NOMO-1 treated with DMSO at 0.1 percent for 48 hours (cell line): ENCODE measurements at regions not wholly inside any gene's neighbourhood (a gene's known extent, or its start where the extent isn't known, plus 50 kb on each side); places are given as distances from the start of the nearest gene placed in this dataset.

Experiments
- DNase-seq: peaks from one replicate; lab custom pipeline; 2025; ENCODE audit not compliant: unreplicated experiment; lab: John Stamatoyannopoulos, UW

GRCh38 chr11:97800891-97801290 is 1219.9 kb upstream of the CNTN5 start:
- no peak for DNase-seq

GRCh38 chr11:97814325-97814959 is 1206.3 kb upstream of the CNTN5 start:
- DNase-seq: no peak

GRCh38 chr11:97815667-97816066 is 1205.1 kb upstream of the CNTN5 start:
- DNase-seq: no peak

DNA sequence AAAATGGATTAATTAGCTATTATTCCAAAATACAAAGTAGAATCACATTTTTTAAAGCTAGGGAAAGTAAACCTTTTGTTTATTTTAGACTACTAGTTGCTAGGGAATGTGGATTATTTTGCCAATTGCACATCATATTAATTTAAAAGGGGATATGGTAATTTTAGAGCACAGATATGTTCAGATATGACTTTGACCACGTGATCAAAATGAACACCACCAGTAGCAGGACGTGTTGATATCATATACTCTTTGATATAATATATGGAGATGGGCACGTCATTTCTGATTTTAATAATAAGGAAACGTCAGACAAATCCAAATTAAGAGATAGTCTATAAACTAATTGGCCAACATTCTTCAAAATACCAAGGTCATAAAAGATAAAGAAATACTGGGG is 1188.3 kb upstream of the CNTN5 start:
- no peak for DNase-seq

DNA sequence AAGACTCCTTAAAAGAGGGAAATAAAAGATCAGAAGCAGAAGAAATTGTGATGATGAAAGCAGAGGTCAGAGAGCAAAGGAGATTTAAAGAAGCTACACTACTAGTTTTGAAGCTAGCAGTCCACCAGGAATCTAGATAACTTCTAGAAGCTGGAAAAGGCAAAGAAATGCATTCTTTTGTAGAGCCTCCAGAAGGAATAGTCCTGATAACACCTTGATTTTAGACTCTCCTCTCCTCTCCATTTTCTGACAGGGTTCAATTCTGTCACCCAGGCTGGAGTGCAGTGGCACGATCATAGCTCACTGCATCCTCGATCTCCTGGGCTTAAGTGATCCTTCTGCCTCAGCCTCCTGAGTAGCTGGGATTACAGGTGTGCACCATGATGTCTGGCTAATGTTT is 1187.3 kb upstream of the CNTN5 start:
- no peak for DNase-seq

DNA sequence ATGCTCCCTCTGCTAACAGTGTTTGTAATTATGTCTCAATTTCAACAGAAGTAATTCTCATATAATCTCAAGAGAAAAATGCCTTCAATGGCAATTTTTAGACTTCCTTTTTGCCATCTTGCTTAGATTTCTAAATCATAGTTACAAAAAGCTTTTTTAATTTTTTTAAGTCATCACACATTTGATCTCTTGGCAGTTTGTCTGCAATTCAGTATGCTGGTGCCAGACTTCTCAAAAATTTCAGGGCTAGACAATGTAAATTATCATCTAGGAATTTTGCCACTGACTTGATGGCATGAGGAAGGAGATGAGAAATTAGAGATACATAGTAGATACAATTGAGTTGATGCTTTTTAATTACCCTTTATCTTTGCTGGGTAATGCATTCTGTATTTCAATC is 1176.7 kb upstream of the CNTN5 start:
- DNase-seq: no peak

- no peak for DNase-seq
These were observed 1173.0 kb upstream of the CNTN5 start for GRCh38 chr11:97847730-97848129.

- no peak for DNase-seq
These were observed 1170.0 kb upstream of the CNTN5 start for GRCh38 chr11:97850701-97851100.

DNA sequence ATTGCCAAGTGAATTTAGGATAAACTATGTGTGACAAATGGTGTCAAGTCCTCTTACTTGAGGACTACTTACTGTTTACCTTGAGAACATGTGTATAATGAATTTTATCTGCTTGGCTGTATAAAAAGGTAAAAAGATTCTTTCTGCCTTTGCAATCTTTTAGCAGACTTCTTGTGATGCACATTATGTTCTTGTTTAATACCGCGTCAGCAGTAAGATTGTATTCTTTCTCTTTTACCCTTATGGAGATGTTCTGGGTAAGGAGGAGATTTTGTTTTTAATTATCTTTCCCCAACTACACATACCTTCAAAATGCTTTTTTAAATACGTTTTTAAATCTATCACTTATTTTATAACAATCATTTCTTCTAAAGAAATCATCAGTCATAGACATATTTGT is 1166.4 kb upstream of the CNTN5 start:
- DNase-seq: no peak

- no peak for DNase-seq
These were observed 1165.9 kb upstream of the CNTN5 start for GRCh38 chr11:97854877-97855276.

- DNase-seq: no peak
These were observed 1164.1 kb upstream of the CNTN5 start for GRCh38 chr11:97856666-97857065.

DNA sequence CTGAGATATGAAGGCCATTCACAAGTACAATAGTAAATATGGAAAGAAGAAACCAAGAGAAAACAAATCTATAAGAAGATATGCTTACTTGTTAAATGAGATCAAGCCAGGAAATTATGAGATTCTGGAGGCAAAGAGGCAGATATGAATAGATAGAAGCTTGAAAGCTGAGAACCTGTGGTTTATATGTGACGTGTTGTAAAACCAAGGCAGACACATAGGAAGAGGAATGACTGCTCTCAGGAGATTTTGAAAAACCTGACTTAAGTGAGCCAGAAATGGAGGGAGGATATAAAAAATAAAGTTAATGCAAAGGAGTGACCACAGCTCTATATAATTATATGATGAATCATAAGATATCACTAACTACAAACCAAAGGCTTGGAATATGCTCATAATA is 1160.5 kb upstream of the CNTN5 start:
- no peak for DNase-seq

DNA sequence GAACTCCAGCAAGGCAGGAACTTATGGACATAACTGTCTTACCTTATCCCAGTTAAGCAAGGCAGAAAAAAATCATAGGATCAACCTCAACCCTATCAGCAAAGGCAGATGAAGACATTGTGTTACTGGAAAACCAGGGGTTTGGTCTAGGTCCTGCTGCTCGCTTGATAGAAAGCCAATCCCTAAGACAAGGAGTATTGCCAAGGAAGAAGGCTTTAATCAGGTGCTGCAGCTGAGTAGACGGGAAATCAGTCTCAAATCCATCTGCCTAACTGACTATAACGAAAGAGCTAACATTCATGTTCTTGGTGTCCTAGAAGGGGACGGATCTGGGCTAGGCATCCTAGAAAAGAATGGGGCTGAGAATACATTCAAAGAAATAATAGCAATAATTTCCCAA is 1158.7 kb upstream of the CNTN5 start:
- no peak for DNase-seq

GRCh38 chr11:97865424-97866012 is 1155.2 kb upstream of the CNTN5 start:
- no peak for DNase-seq

DNA sequence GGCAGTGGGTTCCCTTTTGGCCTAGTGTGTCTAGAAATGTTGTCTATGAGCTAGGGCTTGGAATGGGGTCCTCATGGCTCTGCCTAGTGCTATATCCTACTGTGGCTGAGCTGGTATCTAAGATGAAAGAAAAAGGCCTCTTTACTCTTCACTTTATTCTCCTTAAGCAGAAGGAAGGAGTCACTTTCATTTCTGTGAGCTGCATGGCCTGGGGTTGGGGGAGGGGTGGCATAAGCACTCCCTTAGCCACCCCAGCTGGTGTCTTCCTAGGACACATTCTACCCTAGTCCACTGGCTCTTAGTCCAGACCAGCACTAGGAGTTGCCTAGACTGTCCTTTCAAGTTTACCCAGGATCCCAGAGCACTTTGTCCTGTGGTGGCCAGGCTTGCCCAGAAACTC is 1148.9 kb upstream of the CNTN5 start:
- no peak for DNase-seq

- no peak for DNase-seq
These were observed 1140.5 kb upstream of the CNTN5 start for GRCh38 chr11:97880209-97880608.

DNA sequence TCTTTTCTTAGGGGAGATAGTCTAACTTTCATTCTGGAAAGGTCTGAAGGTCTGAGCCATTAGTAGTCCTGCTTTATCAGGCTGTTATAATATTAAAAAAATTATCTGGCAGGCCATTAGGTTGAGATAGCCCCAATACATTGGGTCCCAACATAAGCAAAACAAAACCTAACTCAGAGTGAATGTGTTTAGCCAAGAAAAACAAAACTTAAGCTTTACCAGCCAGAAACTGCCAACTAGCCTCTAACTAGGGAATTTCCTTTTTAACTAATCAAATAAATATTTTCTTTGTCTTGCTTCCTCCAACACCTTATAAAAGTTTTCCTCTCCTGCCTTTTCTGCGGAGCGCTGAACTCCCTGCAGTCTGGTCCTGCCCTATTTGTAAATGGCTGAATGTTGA is 1137.7 kb upstream of the CNTN5 start:
- DNase-seq: no peak

DNA sequence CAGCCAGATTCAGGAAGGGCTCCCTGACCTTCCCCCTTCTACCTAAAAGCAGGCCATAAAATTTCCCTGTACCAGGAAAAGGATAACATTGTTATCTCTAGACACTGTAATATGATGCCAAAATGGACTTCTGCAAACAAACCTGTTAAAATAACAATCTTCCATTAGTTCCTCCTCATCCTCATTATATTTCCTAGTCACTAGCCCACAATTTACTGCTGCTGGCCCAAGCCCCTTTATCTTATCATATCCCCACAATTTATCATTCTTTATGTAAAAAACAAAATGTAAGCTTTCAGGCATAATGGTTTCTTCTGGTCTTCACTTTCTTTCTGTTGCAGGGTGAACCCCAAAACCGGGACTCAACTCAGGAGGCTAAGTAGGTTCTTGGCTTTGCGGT is 1132.1 kb upstream of the CNTN5 start:
- DNase-seq: no peak

DNA sequence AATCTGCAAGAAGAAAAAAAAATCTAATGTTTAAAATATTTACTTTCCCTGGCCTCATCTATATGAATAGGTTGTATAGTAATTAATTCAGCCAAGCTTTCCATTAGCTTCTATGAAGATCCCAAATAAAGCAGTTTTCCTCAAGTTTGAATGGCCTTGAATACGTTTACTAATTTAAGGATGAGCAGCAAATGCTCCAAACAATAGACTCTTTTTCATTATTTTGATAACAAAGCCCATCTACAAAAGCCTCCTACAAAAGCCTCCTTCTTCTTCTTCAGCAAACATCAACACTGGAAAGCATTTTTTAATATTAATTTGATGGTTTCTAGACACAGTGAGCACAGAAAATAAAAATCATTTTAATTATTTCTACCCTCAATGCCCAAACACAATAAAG is 1130.3 kb upstream of the CNTN5 start:
- no peak for DNase-seq

GRCh38 chr11:97893612-97894011 is 1127.1 kb upstream of the CNTN5 start:
- DNase-seq: no peak

- no peak for DNase-seq
These were observed 1125.8 kb upstream of the CNTN5 start for GRCh38 chr11:97894978-97895377.

DNA sequence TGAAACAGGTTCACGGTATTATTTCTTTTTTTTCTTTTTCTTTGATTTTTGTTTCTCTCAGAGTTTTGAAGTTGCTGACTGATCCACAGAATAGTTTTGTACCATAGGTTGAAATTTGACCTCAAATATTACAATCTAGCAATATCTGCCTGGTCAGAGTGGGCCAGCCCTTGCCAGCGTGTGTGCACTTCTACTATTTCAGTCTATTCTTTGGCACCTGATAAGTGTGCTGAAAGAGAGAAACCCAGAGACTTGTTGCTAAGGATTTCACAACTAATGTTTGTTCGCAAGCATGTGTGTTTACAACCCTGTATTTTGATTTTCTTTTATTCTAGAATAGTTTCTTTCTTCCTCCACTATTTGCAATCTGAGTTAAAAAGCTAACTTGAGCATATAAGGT is 1125.2 kb upstream of the CNTN5 start:
- DNase-seq: no peak

GRCh38 chr11:97902828-97903227 is 1117.9 kb upstream of the CNTN5 start:
- no peak for DNase-seq
